Inflammatory macrophage treated with lipopolysaccharide for 4 hours (primary cell): ENCODE measurements at regions not wholly inside any gene's neighbourhood (a gene's known extent, or its start where the extent isn't known, plus 50 kb on each side); places are given as distances from the start of the nearest gene placed in this dataset.

ENCODE experiments used
- DNase-seq: peaks from one replicate; pipeline ENCODE4 v3.0.0-alpha.2; 2020

DNA sequence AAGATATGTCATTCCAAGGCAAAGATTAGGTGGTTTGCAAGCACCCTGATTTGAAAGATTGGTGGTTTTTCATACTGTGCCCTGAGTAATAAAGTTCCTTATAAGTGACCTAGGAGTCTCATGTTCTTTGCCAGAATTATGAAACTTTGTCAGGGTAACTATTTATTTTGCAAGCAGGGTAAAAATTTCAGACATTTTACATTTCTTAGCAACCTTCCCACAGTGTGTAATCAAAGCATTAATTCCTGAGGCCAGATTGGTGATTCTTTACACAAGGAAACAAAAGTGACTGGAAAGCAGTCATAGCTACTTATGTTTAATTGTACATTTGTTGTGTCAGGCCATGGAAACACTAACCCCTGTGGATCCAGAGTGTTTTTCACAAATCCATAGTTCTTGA, 998.0 kb upstream of the B3GALT2 start:
- DNase-seq = no peak

- DNase-seq = no peak
These were observed 995.4 kb upstream of the B3GALT2 start for GRCh38 chr1:194181845-194182244.

GRCh38 chr1:194176212-194176611, 989.8 kb upstream of the B3GALT2 start:
- no peak for DNase-seq

- no peak for DNase-seq
These were observed 988.8 kb upstream of the B3GALT2 start for GRCh38 chr1:194175251-194175650.

- no peak for DNase-seq
These were observed 988.1 kb upstream of the B3GALT2 start for GRCh38 chr1:194174528-194174927.

DNA sequence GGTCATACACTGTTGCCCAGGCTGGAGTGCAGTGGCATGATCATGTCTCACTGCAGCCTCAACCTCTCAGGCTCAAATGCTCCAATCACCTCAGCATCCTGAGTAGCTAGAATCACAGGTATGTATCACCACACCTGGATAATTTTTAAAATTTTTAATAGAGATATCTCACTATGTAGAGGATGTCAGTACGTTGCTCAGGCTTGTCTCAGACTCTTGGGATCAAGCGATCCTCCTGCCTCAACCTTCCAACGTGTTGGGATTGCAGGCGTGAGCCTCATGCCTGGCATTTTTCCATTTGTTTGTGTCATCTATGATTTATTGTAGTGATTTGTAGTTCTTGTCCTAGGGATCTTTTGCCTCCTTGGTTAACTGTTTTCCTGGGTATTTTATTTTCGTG, 985.2 kb upstream of the B3GALT2 start:
- no peak for DNase-seq

GRCh38 chr1:194167956-194168640, 981.7 kb upstream of the B3GALT2 start:
- no peak for DNase-seq

- DNase-seq = no peak
These were observed 978.3 kb upstream of the B3GALT2 start for GRCh38 chr1:194164755-194165154.

- DNase-seq = no peak
These were observed 975.2 kb upstream of the B3GALT2 start for GRCh38 chr1:194161591-194161990.

DNA sequence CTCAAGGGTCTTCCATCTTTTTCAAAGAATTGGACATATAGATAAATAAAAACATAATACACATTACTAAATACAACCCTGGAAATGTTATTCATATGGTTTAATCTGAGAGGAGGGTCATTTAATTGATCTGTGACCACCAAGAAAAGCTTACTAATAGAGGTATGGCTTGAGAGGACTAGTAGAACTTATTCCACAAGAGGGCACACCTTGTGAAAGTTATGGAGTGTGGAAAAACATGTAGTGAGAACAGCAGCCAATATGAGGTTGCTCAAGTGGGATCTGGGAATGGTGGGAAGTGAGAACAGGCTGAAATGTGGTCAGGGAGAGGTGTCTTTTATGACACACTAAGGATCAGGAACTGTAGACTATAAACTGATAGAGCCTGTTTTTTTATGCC, 973.5 kb upstream of the B3GALT2 start:
- no peak for DNase-seq

- DNase-seq = no peak
These were observed 969.5 kb upstream of the B3GALT2 start for GRCh38 chr1:194155962-194156361.

DNA sequence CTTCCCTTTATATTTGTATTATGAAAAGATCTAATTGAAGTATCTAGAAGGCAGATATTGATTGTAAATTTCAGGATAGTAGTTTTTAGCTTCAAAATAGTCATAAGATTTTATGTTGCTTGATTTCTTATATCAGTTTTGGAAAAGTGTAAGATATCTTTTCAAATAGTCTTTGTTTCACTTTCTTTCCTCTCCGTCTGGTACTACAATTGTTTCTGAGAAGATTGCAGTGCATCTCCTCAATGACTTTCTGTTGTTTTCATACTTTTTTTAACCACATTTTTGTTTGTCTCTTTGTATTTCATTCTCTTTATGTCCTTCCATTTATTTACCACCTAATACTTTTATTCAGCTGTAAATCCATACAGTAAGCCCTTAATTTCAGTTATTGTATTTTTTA, 964.6 kb upstream of the B3GALT2 start:
- no peak for DNase-seq

- DNase-seq = no peak
These were observed 963.8 kb upstream of the B3GALT2 start for GRCh38 chr1:194150242-194150641.

- no peak for DNase-seq
These were observed 946.7 kb upstream of the B3GALT2 start for GRCh38 chr1:194133152-194133551.

GRCh38 chr1:194118086-194118485, 931.7 kb upstream of the B3GALT2 start:
- DNase-seq = no peak

DNA sequence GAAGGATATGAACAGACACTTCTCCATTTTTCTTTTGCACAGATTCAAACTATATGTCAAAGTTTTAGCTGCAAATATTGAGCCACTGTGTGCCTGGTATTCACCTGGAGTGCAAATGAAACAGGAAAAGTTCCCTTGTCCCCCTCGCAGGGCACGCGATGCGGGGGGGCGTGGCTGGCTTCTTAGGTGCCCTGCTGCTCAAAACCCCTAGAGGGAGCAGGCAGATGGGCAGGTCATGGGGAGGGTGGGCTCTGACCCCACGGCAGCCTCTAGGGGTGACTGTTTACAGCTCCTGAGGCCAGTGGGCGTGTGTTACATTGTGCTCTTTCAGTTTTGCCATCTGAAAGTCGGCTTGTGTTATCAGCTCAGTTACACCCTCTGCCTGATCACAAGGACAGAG, 931.2 kb upstream of the B3GALT2 start:
- DNase-seq = no peak

DNA sequence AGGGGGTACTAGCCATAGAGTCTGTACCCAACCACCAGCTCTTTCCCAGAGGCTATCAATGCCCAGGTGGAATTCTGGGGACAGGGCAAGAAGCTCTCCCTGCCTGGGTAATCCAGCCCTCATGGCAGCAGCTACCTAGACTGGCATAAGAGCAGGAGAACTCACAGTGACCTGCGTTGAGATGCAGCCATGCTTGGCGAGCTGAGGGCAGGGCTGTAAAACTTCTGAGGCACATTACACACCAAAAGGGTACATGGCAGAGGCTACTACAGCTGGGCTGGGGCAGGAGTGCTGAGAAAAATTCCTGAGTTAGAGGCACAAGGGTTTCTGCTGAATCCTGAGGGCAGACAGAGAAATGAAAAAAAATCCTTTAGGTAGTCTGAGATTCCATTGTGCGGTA, 927.9 kb upstream of the B3GALT2 start:
- no peak for DNase-seq

DNA sequence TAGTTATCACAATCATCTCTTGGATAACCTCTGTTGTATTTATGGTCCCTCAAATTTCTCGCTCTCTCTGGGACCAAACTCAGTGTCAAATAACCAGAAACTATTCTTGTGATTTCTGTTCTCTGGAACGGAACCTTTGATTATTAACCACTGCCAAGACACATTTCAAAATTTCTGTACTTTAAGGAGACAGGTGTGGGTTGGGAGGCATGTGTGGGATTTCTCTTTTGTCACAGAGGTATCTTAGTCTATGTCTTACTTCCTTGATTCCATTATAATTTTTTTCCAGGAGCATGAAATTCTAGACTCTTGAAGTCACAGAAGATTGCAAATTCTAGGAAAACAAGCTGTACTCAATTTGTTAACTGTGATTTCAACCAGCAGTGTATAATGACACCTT, 919.0 kb upstream of the B3GALT2 start:
- no peak for DNase-seq

- DNase-seq = no peak
These were observed 917.9 kb upstream of the B3GALT2 start for GRCh38 chr1:194104247-194104844.

DNA sequence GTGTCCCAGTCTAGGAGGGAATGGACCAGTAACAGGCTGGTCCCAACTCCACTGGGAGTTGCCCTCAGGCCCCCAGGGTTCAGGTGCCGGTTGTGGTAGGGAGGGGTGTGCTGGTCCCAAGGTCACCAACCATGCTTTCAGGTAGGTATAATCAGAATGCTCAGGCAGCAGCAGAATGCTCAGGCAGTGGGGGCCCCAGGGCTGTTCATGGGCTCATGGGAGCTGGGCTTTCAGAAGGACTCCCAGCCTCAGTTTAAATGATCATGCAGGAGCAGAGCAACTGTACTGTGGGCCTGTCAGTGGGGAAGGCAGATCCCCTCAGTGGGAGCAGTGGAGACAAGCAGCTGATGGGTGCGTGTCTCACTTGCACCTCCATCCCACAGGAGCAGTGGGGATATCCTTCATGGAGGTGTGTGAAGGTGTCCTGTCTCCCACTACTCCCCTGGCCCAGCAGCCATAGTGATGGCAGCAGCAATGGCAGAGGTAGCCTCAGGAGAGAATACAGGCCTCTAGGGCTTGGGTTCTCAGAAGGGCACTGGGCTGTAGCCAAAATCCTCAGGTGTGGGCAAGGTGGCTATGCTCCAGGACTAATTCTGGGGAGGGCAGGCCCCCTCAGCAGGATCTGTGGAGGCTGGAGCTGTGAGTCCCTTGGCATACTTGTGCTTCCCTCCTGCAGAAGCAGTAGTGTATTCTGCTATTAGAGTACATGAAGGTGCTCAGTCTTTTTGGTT, 917.3 kb upstream of the B3GALT2 start:
- DNase-seq = no peak

- DNase-seq = no peak
These were observed 916.7 kb upstream of the B3GALT2 start for GRCh38 chr1:194103101-194103500.

DNA sequence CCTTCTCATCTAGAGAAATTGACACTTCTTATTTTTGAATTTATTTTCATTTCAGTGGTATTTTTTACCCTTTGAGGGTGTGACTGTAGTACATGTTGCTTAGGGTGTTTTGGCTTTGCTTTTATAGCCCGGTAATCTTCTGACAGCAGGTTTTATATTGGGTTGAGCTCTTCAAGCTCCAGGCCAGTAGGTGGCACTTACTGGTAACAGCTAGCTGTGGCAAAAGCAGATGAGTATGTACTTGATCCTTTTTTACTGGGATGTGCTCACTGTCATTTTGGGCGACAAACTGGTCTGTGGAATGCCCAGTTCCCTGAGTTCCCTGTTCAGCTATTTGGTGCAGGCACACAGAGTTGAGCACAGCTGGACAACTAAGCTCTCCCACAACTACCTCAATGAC, 916.2 kb upstream of the B3GALT2 start:
- no peak for DNase-seq

- DNase-seq = no peak
These were observed 898.3 kb upstream of the B3GALT2 start for GRCh38 chr1:194084755-194085154.

- DNase-seq = no peak
These were observed 895.0 kb upstream of the B3GALT2 start for GRCh38 chr1:194081444-194081843.
